ENCODE measurements at regions not wholly inside any gene's neighbourhood (a gene's known extent, or its start where the extent isn't known, plus 50 kb on each side); places are given as distances from the start of the nearest gene placed in this dataset.

DNA sequence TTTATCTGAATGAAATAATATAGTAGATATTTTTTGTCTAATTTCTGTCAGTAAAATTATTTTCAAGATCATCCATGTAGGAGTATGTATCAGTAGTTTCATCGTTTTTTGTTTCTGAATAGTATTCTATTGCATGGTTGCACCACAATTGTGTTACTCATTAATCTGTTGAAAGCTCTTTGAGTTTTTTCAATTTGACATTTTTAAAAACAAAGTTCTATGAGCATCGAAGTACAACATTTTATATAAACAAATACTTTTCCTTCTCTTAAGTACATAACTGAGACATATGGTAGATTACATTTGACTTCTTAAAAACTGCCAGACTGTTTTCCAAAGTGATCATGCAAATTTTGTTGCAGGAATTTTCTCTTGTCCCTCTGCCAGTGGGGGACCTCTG lies 1113.1 kb upstream of the CITED2 start:
- Mint-ChIP-seq H3K9me3 (ENCODE audit: unreplicated experiment) (peaks cover 2% of the 10 kb centered on the region), H3K36me3 (ENCODE audit: unreplicated experiment) (no peaks in the 10 kb centered on the region), H3K4me1 (ENCODE audit: low read depth, unreplicated experiment) (no peaks in the 10 kb centered on the region), H3K27me3 (ENCODE audit: unreplicated experiment) (peaks cover 2% of the 10 kb centered on the region), H3K4me3 (ENCODE audit: unreplicated experiment) (no peak overlapping the region), H3K27ac (ENCODE audit: unreplicated experiment) (no peak overlapping the region)
- DNase-seq, result no peak
- no peak for TF ChIP-seq CTCF (IDR thresholded peaks at IDR 0.05; ENCODE audit: partially characterized antibody, unreplicated experiment)

- no peak overlapping the region for H3K27ac Mint-ChIP-seq (ENCODE audit: unreplicated experiment)
- H3K36me3 Mint-ChIP-seq (ENCODE audit: unreplicated experiment), result no peaks in the 10 kb centered on the region
- DNase-seq, result no peak
- TF ChIP-seq CTCF (IDR thresholded peaks at IDR 0.05; ENCODE audit: partially characterized antibody, unreplicated experiment), result no peak
- H3K4me3 Mint-ChIP-seq (ENCODE audit: unreplicated experiment), result no peak overlapping the region
- no peaks in the 10 kb centered on the region for H3K4me1 Mint-ChIP-seq (ENCODE audit: low read depth, unreplicated experiment)
- H3K9me3 Mint-ChIP-seq (ENCODE audit: unreplicated experiment), result peaks cover 2% of the 10 kb centered on the region
- peaks cover 2% of the 10 kb centered on the region for H3K27me3 Mint-ChIP-seq (ENCODE audit: unreplicated experiment)
These were observed 1112.3 kb upstream of the CITED2 start for GRCh38 chr6:140486450-140487361.

- Mint-ChIP-seq H3K4me3 (ENCODE audit: unreplicated experiment) (no peak overlapping the region), H3K27me3 (ENCODE audit: unreplicated experiment) (peaks cover 2% of the 10 kb centered on the region), H3K36me3 (ENCODE audit: unreplicated experiment) (no peaks in the 10 kb centered on the region), H3K27ac (ENCODE audit: unreplicated experiment) (no peak overlapping the region), H3K4me1 (ENCODE audit: low read depth, unreplicated experiment) (no peaks in the 10 kb centered on the region), H3K9me3 (ENCODE audit: unreplicated experiment) (peaks cover 2% of the 10 kb centered on the region)
- no peak for TF ChIP-seq CTCF (IDR thresholded peaks at IDR 0.05; ENCODE audit: partially characterized antibody, unreplicated experiment)
- no peak for DNase-seq
These were observed 1111.4 kb upstream of the CITED2 start for GRCh38 chr6:140485740-140486449.

DNA sequence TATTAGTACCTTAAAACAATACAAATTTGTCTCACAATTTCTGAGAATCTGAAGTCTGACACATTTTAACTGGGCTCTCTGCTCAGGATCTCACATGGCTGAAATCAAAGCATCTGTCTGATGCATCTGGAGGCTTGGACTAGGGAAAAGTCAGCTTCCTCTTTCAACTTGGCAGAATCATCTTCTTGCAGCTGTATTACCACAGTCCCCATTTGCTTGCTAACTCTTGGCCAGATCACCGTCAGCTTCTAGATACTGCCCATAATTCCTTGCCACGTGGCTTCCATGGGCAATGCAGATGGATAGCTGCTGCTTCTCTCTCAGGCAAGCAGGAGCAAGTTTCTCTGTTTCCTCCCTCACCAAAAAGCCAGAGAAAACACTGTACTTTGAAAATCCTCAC lies 1106.4 kb upstream of the CITED2 start:
- no peak for DNase-seq
- Mint-ChIP-seq H3K9me3 (ENCODE audit: unreplicated experiment) (no peaks in the 10 kb centered on the region), H3K36me3 (ENCODE audit: unreplicated experiment) (no peaks in the 10 kb centered on the region), H3K27ac (ENCODE audit: unreplicated experiment) (no peak overlapping the region), H3K4me1 (ENCODE audit: low read depth, unreplicated experiment) (no peaks in the 10 kb centered on the region), H3K4me3 (ENCODE audit: unreplicated experiment) (no peak overlapping the region), H3K27me3 (ENCODE audit: unreplicated experiment) (no peaks in the 10 kb centered on the region)
- no peak for TF ChIP-seq CTCF (IDR thresholded peaks at IDR 0.05; ENCODE audit: partially characterized antibody, unreplicated experiment)

- H3K4me1 Mint-ChIP-seq (ENCODE audit: low read depth, unreplicated experiment), result no peaks in the 10 kb centered on the region
- no peaks in the 10 kb centered on the region for H3K9me3 Mint-ChIP-seq (ENCODE audit: unreplicated experiment)
- no peak for DNase-seq
- no peak overlapping the region for H3K4me3 Mint-ChIP-seq (ENCODE audit: unreplicated experiment)
- TF ChIP-seq CTCF (IDR thresholded peaks at IDR 0.05; ENCODE audit: partially characterized antibody, unreplicated experiment), result no peak
- no peaks in the 10 kb centered on the region for H3K36me3 Mint-ChIP-seq (ENCODE audit: unreplicated experiment)
- peaks cover 1% of the 10 kb centered on the region for H3K27me3 Mint-ChIP-seq (ENCODE audit: unreplicated experiment)
- no peak overlapping the region for H3K27ac Mint-ChIP-seq (ENCODE audit: unreplicated experiment)
These were observed 1104.2 kb upstream of the CITED2 start for GRCh38 chr6:140478631-140479030.

Measured in glutamatergic neuron (in vitro differentiated cells).